HG02840 (cell line): ENCODE measurements at regions not wholly inside any gene's neighbourhood (a gene's known extent, or its start where the extent isn't known, plus 50 kb on each side); places are given as distances from the start of the nearest gene placed in this dataset.

Experiments
- ATAC-seq: cut with Tn5 transposase; IDR thresholded peaks from one replicate; pipeline ENCODE4 v1.9.1; 2021; ENCODE audit warnings: mild to moderate bottlenecking, moderate library complexity, moderate number of reproducible peaks; ENCODE audit not compliant: unreplicated experiment, low FRiP score

GRCh38 chr2:125041846-125042245 lies 1016.8 kb downstream of the CNTNAP5 start:
- no peak for ATAC-seq

GRCh38 chr2:125042727-125043126 lies 1017.6 kb downstream of the CNTNAP5 start:
- ATAC-seq, result no peak

GRCh38 chr2:125070726-125071505 lies 1045.8 kb downstream of the CNTNAP5 start:
- ATAC-seq, result no peak

- ATAC-seq, result no peak
Observed at GRCh38 chr2:125073440-125073839, 1048.4 kb downstream of the CNTNAP5 start.

GRCh38 chr2:125085904-125086303 lies 1060.8 kb downstream of the CNTNAP5 start:
- ATAC-seq, result no peak

GRCh38 chr2:125086313-125087184 lies 1061.5 kb downstream of the CNTNAP5 start:
- ATAC-seq, result no peak

- ATAC-seq, result no peak
Observed at GRCh38 chr2:125092276-125093009, 1067.4 kb downstream of the CNTNAP5 start.

- ATAC-seq, result no peak
Observed at GRCh38 chr2:125095826-125096225, 1070.7 kb downstream of the CNTNAP5 start.

- no peak for ATAC-seq
Observed at GRCh38 chr2:125106710-125107109, 1081.6 kb downstream of the CNTNAP5 start.

GRCh38 chr2:125107446-125107845 lies 1082.4 kb downstream of the CNTNAP5 start:
- no peak for ATAC-seq

- ATAC-seq, result no peak
Observed at GRCh38 chr2:125108251-125108650, 1083.2 kb downstream of the CNTNAP5 start.

- ATAC-seq, result no peak
Observed at GRCh38 chr2:125125902-125126301, 1100.8 kb downstream of the CNTNAP5 start.

GRCh38 chr2:125160947-125161346 lies 1135.9 kb downstream of the CNTNAP5 start:
- no peak for ATAC-seq

- no peak for ATAC-seq
Observed at GRCh38 chr2:125167152-125167551, 1142.1 kb downstream of the CNTNAP5 start.

- no peak for ATAC-seq
Observed at GRCh38 chr2:125167820-125168219, 1142.7 kb downstream of the CNTNAP5 start.

- no peak for ATAC-seq
Observed at GRCh38 chr2:125168442-125168841, 1143.4 kb downstream of the CNTNAP5 start.

GRCh38 chr2:125169022-125169763 lies 1144.1 kb downstream of the CNTNAP5 start:
- no peak for ATAC-seq

GRCh38 chr2:125169764-125170146 lies 1144.7 kb downstream of the CNTNAP5 start:
- ATAC-seq, result no peak

GRCh38 chr2:125172181-125172580 lies 1147.1 kb downstream of the CNTNAP5 start:
- no peak for ATAC-seq

GRCh38 chr2:125175415-125175814 lies 1150.3 kb downstream of the CNTNAP5 start:
- no peak for ATAC-seq
